ENCODE measurements at regions not wholly inside any gene's neighbourhood (a gene's known extent, or its start where the extent isn't known, plus 50 kb on each side); places are given as distances from the start of the nearest gene placed in this dataset.

- H3K9me3 ChIP-seq (ENCODE audit: low read length) = no peaks in the 10 kb centered on the region
- H3K27ac ChIP-seq (ENCODE audit: low read length) = no peak overlapping the region
- H4K20me1 ChIP-seq (ENCODE audit: insufficient read depth) = no peaks in the 10 kb centered on the region
- TF ChIP-seq, protein P1, sequence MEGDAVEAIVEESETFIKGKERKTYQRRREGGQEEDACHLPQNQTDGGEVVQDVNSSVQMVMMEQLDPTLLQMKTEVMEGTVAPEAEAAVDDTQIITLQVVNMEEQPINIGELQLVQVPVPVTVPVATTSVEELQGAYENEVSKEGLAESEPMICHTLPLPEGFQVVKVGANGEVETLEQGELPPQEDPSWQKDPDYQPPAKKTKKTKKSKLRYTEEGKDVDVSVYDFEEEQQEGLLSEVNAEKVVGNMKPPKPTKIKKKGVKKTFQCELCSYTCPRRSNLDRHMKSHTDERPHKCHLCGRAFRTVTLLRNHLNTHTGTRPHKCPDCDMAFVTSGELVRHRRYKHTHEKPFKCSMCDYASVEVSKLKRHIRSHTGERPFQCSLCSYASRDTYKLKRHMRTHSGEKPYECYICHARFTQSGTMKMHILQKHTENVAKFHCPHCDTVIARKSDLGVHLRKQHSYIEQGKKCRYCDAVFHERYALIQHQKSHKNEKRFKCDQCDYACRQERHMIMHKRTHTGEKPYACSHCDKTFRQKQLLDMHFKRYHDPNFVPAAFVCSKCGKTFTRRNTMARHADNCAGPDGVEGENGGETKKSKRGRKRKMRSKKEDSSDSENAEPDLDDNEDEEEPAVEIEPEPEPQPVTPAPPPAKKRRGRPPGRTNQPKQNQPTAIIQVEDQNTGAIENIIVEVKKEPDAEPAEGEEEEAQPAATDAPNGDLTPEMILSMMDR (IDR thresholded peaks at IDR 0.05; ENCODE audit: poor library complexity, severe bottlenecking) = no peak
- TF ChIP-seq POLR2AphosphoS5 (IDR thresholded peaks at IDR 0.05) = no peak
- no peak for TF ChIP-seq EZH2 (IDR thresholded peaks at IDR 0.05; ENCODE audit: borderline replicate concordance, insufficient read depth, low read length, poor library complexity, severe bottlenecking)
- TF ChIP-seq REST (IDR thresholded peaks at IDR 0.05; ENCODE audit: borderline replicate concordance) = no peak
- no peak for TF ChIP-seq MXI1 (conservative IDR thresholded peaks at IDR 0.05; ENCODE audit: poor library complexity, severe bottlenecking)
- no peak for TF ChIP-seq TAF1 (IDR thresholded peaks at IDR 0.05; ENCODE audit: low read depth)
- TF ChIP-seq RAD21 (conservative IDR thresholded peaks at IDR 0.05) = no peak
- TF ChIP-seq SMC3 (conservative IDR thresholded peaks at IDR 0.05; ENCODE audit: poor library complexity) = no peak
- no peak for TF ChIP-seq EP300 (conservative IDR thresholded peaks at IDR 0.05; ENCODE audit: poor library complexity, severe bottlenecking)
- no peak overlapping the region for H3K4me2 ChIP-seq (ENCODE audit: low read length)
- H3K4me3 ChIP-seq (ENCODE audit: low read length) = no peak overlapping the region
- no peaks in the 10 kb centered on the region for H3K36me3 ChIP-seq (ENCODE audit: insufficient read depth, low read length)
- no peaks in the 10 kb centered on the region for H3K27me3 ChIP-seq (ENCODE audit: insufficient read depth, low read depth, low read length)
- no peaks in the 10 kb centered on the region for H3K9me2 ChIP-seq (ENCODE audit: insufficient read depth, low read length)
- no peak overlapping the region for H2AFZ ChIP-seq (ENCODE audit: low read depth, low read length)
- H3F3A ChIP-seq (ENCODE audit: insufficient read depth, low read length, poor library complexity, severe bottlenecking) = no peaks in the 10 kb centered on the region
- H3K9ac ChIP-seq (ENCODE audit: low read length) = no peak overlapping the region
- no peaks in the 10 kb centered on the region for H3K79me2 ChIP-seq (replicated peaks; ENCODE audit: insufficient read depth, low read length)
Measured at GRCh38 chr1:189033169-189033568, 1444.5 kb downstream of the BRINP3 start.

DNA sequence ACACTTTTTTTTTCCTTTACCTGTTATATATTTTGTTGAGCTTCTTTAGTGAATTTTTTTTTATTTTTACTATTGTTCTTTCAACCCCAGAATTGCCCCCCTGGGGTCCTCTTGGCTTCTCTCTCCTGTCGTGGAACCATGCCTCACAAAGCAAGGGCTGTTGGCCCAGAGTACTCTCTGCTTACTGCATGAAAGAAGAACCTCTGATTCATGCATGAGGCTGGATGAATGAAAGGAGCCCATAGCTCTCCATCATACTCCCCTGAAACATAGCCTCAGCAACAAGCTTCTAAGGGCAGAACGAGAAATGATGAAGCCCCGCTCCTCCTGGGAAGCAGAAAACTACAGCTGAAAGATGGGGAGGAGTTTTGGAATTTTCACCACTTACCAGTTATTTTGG, 1441.0 kb downstream of the BRINP3 start:
- Histone ChIP-seq H3F3A (ENCODE audit: insufficient read depth, low read length, poor library complexity, severe bottlenecking) (no peaks in the 10 kb centered on the region), H3K9me3 (ENCODE audit: low read length) (no peaks in the 10 kb centered on the region), H3K27ac (ENCODE audit: low read length) (no peak overlapping the region), H3K36me3 (ENCODE audit: insufficient read depth, low read length) (no peaks in the 10 kb centered on the region), H3K4me3 (ENCODE audit: low read length) (no peak overlapping the region), H3K9ac (ENCODE audit: low read length) (no peak overlapping the region), H2AFZ (ENCODE audit: low read depth, low read length) (no peak overlapping the region), H3K27me3 (ENCODE audit: insufficient read depth, low read depth, low read length) (no peaks in the 10 kb centered on the region), H3K79me2 (replicated peaks; ENCODE audit: insufficient read depth, low read length) (no peaks in the 10 kb centered on the region), H3K9me2 (ENCODE audit: insufficient read depth, low read length) (no peaks in the 10 kb centered on the region), H3K4me2 (ENCODE audit: low read length) (no peak overlapping the region), H4K20me1 (ENCODE audit: insufficient read depth) (no peaks in the 10 kb centered on the region)
- no peak for TF ChIP-seq RAD21 (conservative IDR thresholded peaks at IDR 0.05)
- no peak for TF ChIP-seq TAF1 (IDR thresholded peaks at IDR 0.05; ENCODE audit: low read depth)
- no peak for TF ChIP-seq EP300 (conservative IDR thresholded peaks at IDR 0.05; ENCODE audit: poor library complexity, severe bottlenecking)
- TF ChIP-seq EZH2 (IDR thresholded peaks at IDR 0.05; ENCODE audit: borderline replicate concordance, insufficient read depth, low read length, poor library complexity, severe bottlenecking) = no peak
- no peak for TF ChIP-seq POLR2AphosphoS5 (IDR thresholded peaks at IDR 0.05)
- no peak for TF ChIP-seq REST (IDR thresholded peaks at IDR 0.05; ENCODE audit: borderline replicate concordance)
- TF ChIP-seq SMC3 (conservative IDR thresholded peaks at IDR 0.05; ENCODE audit: poor library complexity) = no peak
